ENCODE measurements at regions not wholly inside any gene's neighbourhood (a gene's known extent, or its start where the extent isn't known, plus 50 kb on each side); places are given as distances from the start of the nearest gene placed in this dataset.
"Not testable (repeated sequence)": the region's sequence is repeated elsewhere in the genome, so short reads cannot be mapped to it uniquely, and the experiment has no call there.

GRCh38 chr2:395886-396285 is 108.0 kb upstream of the ALKAL2 start:
- no peak for DNase-seq (ENCODE audit: low spot score)

DNA sequence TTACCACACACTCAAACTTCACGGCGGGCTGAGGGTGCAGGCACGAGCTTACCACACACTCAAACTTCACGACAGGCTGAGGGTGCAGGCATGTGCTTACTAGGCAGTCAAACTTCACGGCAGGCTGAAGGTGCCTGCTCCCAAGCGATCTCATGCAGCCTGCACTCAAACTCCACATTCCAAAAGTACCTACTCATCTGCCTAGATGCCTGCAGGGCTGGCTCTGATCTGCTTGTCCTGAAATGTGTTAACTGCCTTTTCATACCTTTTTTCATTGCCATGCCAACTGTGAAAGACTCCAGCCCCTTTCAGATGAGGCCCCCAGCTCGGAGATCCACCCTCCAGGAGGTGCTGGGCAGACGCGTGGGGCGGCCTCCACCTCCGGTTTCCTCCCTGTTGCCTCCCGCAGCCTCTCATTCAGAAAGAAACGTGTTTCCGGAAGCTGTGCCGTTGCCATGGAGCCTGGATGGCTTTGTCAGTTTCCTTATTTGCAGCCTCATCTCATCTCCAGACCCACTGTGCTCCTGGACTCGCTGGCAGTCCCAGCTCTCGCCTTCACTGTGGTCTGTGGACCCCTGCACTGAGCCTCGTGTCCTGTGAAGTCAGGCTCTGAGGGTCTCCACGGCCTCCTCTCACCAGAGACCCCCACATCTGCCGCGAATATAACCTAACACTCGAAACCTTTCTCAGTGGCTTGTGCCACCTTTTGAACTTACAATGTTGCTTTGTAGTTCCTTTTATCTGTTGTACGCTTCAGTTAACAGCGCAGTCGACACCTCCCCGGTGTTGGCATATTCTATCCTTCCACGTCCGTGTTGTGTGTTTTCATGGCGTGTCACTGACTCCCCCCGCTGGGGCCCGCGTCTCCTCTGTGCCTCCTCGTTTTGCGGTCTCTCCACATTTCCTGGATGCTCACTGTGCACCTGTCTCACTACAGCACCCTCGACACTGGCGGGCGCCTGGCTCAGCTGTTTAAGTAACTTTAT is 106.1 kb upstream of the ALKAL2 start:
- DNase-seq (ENCODE audit: low spot score), result no peak

DNA sequence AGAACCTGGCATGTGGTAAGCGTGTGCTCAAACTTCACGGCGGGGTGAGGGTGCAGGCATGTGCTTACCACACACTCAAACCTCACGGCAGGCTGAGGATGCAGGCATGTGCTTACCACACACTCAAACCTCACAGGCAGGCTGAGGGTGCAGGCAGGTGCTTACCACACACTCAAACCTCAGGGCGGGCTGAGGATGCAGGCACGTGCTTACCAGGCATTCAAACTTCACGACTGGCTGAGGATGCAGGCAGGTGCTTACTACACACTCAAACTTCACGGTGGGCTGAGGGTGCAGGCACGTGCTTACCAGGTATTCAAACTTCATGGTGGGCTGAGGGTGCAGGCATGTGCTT is 105.0 kb upstream of the ALKAL2 start:
- DNase-seq (ENCODE audit: low spot score), result no peak

DNA sequence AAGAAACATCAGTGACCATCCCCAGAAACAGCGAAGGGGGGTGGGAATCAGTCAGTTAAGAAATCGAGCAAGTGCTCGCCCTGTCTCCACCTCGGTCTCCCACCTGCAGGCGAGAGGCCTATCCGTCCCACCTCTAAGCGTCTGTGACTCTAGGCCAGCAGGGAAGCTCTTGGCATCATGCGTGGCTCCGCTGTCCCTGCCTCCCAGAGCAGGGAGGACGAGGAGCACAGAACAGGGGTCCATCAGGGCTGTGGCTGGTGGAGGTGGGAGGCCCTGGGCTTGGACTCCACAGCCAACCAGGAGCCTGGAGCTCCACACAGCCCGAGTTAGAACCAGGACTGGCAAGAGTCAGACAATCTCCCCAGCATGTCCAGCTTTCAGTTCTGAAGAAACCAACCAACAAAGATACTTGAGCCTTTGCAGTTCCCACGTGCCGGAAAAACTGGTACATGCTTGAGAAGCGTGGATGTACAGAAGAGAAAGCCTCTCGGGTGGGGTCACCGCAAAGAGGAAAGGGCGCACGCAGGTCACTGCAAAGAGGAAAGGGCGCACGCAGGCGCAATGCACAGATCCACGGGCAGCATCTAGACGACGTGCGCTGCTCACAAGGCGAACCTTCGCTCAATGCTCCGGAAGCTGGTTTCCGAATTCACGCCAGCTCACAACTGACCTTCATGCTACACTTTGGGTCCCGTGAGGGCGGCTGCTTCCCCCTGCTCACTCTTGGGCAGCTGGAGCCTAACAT is 104.5 kb upstream of the ALKAL2 start:
- no peak for DNase-seq (ENCODE audit: low spot score)

DNA sequence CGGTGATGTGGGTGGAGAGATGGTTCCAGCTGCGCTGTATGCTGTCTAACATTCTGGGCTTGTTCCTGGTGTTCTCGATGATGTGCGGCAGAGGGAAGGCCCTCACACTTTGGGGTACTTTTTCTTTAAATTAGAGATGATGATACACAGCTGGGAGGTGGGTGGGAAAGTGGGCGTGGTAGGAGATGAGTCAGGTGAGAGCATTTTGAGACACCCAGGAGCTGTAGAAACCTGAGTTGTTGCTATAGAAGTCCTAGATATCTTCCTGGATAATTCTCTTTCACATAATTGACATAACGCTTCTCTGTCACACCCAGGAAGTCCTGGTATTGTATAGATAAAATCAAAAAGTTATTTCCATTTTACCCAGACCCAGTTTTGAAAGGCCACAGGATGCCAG is 103.8 kb upstream of the ALKAL2 start:
- no peak for DNase-seq (ENCODE audit: low spot score)

DNA sequence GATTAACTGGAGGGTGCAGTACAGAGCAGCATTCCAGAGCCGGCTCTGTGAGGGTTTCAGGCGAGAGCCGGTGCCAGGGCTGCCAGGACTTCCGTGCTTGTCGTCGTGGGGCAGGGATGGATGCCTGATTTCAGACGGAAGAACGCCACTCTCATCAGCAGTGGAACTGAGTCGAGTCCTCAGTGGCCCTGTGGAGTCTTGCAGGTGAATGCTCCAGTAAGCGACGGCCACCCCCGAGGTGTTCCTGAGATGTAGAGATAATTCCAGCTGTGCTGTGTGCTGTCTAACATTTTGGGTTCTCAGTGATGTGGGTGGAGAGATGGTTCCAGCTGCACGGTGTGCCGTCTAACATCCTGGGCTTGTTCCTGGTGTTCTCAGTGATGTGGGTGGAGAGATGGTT is 103.1 kb upstream of the ALKAL2 start:
- DNase-seq (ENCODE audit: low spot score), result no peak

- not testable (repeated sequence) for DNase-seq (ENCODE audit: low spot score)
Measured at GRCh38 chr2:389985-390384, 102.1 kb upstream of the ALKAL2 start.

GRCh38 chr2:388752-389151 is 100.9 kb upstream of the ALKAL2 start:
- not testable (repeated sequence) for DNase-seq (ENCODE audit: low spot score)

DNA sequence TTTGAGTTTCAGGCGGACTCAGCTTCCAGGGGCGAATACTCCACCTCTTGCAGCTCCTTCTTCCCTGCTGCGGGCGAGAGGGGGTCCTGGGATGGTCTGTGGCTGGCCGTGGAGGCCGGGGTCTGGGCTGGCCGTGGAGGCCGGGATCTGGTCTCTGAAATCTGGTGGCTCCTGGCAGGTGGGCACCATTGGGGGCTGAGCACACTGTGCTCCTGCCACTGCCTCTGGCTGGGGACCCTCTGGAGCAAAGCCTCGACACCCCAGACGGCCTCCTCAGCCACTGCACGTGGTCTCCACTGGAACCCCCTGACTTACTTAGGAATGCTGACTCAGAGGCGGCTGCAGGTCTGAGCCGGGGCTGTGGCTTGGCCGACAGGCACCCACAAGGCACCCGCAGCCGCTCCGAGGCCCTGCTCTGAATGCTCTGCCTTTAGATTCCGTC is 100.1 kb upstream of the ALKAL2 start:
- DNase-seq (ENCODE audit: low spot score), result no peak

DNA sequence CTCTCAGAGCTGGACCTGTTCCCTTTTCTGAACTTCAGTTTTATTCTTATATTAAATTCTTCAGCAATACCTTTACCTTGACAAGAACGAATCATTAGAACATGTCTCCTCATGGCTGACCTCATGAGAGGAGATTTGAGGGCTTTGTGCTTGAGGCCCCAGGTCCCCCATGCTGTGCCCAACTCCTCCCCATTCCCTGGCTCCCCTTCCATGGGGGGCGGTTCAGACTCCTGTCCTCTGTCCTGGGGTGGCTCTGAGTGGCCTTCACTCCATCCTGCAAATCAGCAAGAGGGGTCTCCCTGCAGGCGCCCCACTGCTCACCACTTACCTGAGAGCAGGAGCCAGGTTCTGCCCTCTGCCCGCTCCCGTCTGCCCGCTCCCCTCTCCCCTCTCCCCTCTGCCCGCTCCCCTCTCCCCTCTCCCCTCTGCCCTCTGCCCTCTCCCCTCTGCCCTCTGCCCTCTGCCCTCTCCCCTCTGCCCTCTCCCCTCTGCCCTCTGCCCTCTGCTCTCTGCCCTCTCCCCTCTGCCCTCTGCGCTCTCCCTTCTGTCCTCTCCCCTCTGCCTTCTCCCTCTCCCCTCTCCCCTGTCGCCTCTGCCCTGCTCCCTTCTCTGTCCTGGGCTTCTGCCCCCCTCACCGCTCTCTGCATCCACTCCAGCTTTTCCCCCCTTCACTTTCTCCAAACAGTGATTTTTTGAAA is 98.7 kb upstream of the ALKAL2 start:
- DNase-seq (ENCODE audit: low spot score), result no peak

- DNase-seq (ENCODE audit: low spot score), result no peak
Measured at GRCh38 chr2:385785-386184, 97.9 kb upstream of the ALKAL2 start.

DNA sequence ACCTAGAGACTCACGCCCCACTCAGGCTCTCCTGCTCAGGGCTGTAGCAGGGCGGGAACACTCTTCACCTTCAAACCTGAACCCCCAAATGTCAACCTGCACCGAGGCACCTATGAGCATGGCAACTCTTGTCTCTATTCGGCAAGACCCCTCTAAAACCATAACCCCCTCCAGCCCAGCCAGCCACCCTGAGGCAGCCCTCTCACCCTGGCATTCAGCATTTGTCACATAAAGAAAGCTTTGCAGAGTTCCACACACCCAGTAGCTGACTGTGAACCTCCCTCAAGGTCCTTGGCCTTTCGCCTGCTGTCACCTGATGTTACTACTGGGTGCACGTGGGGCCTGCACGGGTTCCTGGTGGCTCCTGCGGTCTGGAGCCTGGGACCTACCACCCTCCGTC is 97.2 kb upstream of the ALKAL2 start:
- DNase-seq (ENCODE audit: low spot score), result no peak

DNA sequence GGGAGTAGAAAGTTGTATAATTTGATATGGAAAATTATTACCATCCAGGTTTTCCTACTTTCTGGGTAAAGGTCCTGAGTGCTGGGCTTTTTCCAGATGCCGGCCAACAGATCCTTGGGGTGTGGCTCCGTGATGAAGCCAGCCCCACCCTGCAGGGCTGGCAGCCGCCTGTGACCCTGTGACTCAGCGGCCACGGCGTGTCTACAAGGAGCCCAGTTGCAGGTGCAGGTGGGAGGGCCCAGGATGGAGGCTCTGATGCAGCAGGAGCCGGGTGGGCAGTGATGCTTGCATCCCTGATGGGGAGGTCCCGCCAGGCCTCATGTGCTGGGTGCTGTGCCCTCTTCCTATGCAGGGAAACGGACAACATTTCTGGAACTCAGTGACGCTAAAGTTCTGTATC is 96.0 kb upstream of the ALKAL2 start:
- no peak for DNase-seq (ENCODE audit: low spot score)

GRCh38 chr2:383178-383577 is 95.3 kb upstream of the ALKAL2 start:
- no peak for DNase-seq (ENCODE audit: low spot score)

DNA sequence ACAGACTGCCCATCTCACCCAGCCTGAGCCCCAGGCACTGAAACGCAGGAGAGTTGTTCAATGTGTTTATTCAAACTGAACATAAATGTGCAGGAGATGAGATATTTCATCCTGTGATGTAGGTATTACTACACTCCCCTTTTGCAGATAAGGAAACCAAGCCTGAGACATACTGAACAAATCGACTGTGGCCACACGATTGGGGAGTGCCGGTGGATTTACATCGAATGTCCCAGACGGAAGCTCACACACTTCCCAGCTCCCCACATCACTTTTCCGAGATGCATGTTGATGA is 94.8 kb upstream of the ALKAL2 start:
- DNase-seq (ENCODE audit: low spot score), result no peak

GRCh38 chr2:381941-382727 is 94.2 kb upstream of the ALKAL2 start:
- no peak for DNase-seq (ENCODE audit: low spot score)

- DNase-seq (ENCODE audit: low spot score), result no peak
Measured at GRCh38 chr2:381181-381580, 93.3 kb upstream of the ALKAL2 start.

- DNase-seq (ENCODE audit: low spot score), result no peak
Measured at GRCh38 chr2:380772-381171, 92.9 kb upstream of the ALKAL2 start.

- DNase-seq (ENCODE audit: low spot score), result no peak
Measured at GRCh38 chr2:380221-380620, 92.3 kb upstream of the ALKAL2 start.

DNA sequence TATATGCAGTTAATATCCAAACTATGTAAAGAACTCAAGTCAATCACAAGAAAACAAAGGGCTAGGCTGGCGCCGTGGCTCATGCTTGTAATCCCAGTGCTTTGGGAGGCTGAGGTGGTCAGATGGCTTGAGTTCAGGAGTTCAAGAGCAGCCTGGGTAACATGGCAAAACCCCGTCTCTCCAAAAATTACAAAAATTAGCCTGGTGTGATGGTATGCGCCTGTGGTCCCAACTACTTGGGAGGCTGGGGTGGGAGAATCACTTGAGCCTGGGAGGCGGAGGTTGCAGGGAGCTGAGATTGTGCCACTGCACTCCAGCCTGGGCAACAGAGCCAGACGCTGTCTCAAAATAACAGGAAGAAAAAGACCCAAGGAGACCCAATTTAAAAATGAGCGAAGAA is 91.9 kb upstream of the ALKAL2 start:
- no peak for DNase-seq (ENCODE audit: low spot score)

GRCh38 chr2:378364-378763 is 90.5 kb upstream of the ALKAL2 start:
- no peak for DNase-seq (ENCODE audit: low spot score)

DNA sequence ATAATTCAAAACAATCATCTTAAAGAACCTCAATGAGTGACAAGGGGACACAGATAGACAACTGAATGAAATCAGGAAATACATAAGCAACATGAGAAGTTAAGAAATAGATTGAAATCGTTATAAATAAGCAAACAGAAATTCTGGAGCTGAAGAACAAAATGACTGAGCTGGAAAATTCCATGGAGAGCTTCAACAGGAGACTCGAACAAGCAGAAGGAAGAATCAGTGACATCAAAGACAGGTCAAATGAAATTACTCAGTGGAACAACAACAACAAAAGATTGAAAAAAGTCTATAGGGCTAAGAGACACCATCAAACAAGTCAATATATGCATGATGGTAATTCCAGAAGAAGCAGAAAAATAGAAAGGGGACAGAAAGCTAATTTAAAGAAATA is 89.5 kb upstream of the ALKAL2 start:
- no peak for DNase-seq (ENCODE audit: low spot score)
